GM12874 (cell line): ENCODE measurements at regions not wholly inside any gene's neighbourhood (a gene's known extent, or its start where the extent isn't known, plus 50 kb on each side); places are given as distances from the start of the nearest gene placed in this dataset.

ENCODE experiments used
- TF ChIP-seq, protein P1 (sequence below): IDR thresholded peaks from 2 replicates; pipeline ENCODE4 v1.5.1; 2011; ENCODE audit warnings: low read depth, mild to moderate bottlenecking, control low read depth, low read length, moderate library complexity; ENCODE audit not compliant: insufficient read depth

DNA sequence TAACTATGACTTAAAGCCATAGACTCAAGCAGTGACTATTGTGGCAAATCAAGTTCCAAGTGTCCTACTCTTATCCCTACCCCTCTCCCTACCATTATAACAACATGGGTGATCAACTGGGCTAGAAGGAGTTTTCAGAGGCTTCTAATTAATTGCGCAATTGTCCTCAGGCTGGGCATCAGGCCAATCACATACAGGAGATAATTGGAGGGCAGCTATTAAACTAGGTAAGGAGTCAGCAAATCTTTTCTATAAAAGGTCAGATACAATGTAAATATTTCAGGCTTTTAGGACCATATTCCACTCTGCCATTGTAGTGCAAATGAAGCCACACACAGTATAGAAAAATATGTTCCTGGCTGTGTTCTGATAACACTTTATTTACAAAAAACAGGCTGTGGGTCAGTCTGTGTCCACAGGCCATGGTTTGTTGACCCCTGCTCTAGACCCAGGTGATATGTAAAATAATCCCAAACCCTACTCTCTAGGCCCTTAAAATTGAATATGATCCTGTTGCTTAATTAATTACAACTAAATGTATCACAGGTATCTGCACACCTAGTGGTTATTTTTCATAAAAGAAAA, 141.4 kb upstream of the PIK3R1 start:
- TF ChIP-seq, protein P1, sequence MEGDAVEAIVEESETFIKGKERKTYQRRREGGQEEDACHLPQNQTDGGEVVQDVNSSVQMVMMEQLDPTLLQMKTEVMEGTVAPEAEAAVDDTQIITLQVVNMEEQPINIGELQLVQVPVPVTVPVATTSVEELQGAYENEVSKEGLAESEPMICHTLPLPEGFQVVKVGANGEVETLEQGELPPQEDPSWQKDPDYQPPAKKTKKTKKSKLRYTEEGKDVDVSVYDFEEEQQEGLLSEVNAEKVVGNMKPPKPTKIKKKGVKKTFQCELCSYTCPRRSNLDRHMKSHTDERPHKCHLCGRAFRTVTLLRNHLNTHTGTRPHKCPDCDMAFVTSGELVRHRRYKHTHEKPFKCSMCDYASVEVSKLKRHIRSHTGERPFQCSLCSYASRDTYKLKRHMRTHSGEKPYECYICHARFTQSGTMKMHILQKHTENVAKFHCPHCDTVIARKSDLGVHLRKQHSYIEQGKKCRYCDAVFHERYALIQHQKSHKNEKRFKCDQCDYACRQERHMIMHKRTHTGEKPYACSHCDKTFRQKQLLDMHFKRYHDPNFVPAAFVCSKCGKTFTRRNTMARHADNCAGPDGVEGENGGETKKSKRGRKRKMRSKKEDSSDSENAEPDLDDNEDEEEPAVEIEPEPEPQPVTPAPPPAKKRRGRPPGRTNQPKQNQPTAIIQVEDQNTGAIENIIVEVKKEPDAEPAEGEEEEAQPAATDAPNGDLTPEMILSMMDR: no peak

- TF ChIP-seq, protein P1: no peak
Measured at GRCh38 chr5:68071736-68072135, 143.8 kb upstream of the PIK3R1 start.

DNA sequence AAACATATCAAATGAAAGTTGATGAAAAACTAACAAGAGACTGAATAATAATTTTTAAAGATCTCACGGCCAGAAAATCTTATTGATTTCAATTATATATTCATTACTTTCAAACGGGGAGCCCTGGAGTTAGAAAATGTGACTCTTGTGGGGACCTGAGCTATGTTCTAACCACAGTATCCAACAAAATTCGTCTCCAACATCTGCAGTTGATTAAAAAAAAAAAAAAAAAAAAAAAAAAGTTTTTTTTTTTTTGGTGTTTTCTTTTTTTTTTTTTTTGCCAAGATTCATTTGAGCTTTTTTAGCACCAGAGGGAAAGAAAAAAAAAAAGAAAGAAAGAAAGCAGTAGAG, 144.3 kb upstream of the PIK3R1 start:
- TF ChIP-seq, protein P1: no peak

DNA sequence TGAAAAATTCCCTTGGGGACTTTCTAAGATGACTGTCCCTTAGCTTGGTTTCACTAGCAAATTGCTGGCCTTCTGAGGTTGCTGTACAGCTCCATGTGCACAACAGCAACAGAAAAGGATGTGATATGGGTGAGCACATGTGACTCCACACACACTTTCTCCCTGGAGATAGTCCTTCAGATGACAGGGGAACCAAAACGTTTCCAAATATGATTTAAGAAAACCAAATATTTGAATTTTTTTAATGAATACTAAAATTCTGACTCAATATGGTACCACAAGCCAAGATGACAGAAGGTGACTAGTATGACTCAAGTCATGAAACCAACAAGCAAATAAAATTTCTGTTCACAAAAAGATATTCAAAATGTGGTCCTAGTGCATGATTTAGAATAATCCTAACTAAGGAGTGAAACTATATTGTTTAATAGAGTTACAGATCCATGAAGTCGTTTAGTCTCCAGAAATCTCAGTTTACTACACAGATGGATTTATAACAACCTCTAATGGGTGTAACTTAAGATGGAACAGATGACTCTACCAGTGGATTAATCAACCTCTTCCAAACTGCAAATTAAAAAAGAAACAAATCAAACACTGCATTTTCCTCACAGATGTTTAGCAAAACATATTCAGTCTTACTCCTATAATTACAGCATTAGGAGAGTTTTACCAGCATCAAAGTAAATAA, 144.8 kb upstream of the PIK3R1 start:
- TF ChIP-seq, protein P1: no peak

DNA sequence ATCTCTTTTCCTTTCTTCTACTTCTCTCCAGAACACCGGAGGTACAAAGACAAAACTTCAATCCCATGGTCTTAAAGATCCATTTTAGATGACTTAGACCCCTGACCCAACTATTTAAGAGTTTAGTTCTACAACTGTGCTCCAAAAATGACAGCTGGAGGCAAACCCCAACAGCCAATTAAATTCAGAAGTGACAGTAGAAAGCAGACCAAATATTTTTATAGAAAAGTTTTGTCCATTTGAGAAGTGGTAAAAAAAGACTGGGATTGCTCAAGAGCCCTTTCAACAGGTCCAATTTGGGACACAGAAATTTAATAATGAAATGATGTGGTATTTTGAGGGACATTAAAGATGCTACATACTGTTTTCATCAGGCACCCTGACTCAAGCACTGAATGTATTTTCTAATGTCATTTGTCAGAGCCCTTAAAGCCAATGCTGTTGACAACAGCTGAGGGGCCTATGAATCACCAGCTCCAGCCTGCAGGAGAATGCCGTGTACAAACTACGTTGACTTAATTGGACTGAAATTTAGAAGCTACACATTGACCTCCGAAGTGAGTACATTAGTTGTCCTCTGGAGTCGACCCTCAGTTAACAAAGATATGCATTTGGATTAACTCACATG, 147.5 kb upstream of the PIK3R1 start:
- TF ChIP-seq, protein P1: no peak

DNA sequence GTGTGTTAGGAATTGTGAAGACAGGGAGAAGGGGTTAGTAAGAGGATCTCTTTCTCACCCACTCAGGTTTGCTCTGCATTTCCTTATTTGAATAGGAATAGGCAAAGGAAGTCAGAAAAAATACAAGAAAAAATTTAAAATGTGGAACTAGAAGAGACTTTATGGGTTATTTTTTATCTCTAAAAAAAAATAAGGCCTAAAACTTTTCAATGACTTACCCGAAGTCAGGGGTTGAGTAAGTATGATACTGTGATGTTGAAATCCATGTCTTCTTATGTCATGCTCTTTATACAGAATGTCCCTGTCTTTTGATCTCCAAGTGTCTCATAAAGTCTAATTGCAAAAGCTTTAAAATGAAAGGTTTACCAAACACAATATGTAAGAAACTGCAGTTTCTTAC, 148.3 kb upstream of the PIK3R1 start:
- TF ChIP-seq, protein P1: no peak

- TF ChIP-seq, protein P1: no peak
Measured at GRCh38 chr5:68066277-68066955, 149.1 kb upstream of the PIK3R1 start.
